Stimulated activated CD8-positive, alpha-beta memory T cell treated with anti-CD3 and anti-CD28 coated beads, Interleukin-4, amount 100 ng/mL, for 4 hours (primary cell): ENCODE measurements at regions not wholly inside any gene's neighbourhood (a gene's known extent, or its start where the extent isn't known, plus 50 kb on each side); places are given as distances from the start of the nearest gene placed in this dataset.
"Not testable (repeated sequence)": the region's sequence is repeated elsewhere in the genome, so short reads cannot be mapped to it uniquely, and the experiment has no call there.

Experiments
- DNase-seq, 2 donors: peaks; one replicate each; pipeline ENCODE4 v3.0.0-alpha.2; 2020; ENCODE audit warnings: low read depth in 2 of 2, low spot score in 1 of 2

DNA sequence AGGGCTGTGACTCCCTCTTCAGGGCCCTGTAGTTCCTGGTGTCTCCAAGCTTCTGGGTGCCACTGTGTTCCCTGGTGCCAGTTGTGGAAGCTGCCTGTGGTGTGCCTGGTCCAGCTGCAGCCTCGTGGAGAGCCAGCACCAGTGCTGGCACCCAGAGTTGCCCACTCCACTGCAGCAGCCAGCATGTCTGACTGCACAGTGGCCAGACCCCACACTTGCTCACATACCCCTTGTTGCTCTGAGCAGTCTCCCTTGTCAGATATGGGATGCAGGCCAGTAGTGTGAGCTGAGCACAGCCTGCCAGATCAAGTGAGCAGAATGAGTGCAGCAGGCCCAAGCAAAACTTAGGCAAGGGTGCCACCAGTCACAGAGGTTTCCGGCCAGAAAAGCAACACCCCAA is 108.6 kb downstream of the ZMAT1 start:
- DNase-seq = no peak

DNA sequence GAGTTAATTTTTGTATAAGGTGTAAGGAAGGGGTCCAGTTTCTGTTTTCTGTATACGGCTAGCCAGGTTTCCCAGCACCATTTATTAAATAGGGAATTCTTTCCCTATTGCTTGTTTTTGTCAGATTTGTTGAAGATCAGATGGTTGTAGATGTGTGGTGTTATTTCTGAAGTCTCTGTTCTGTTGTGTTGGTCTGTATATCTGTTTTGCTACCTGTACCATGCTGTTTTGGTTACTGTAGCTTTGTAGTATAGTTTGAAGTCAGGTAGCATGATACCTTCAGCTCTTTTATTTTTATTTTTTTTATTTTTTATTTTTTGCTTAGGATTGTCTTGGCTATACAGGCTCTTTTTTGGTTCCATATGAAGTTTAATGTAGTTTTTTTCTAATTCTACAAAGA is 114.1 kb downstream of the ZMAT1 start:
- not testable (repeated sequence) for DNase-seq

DNA sequence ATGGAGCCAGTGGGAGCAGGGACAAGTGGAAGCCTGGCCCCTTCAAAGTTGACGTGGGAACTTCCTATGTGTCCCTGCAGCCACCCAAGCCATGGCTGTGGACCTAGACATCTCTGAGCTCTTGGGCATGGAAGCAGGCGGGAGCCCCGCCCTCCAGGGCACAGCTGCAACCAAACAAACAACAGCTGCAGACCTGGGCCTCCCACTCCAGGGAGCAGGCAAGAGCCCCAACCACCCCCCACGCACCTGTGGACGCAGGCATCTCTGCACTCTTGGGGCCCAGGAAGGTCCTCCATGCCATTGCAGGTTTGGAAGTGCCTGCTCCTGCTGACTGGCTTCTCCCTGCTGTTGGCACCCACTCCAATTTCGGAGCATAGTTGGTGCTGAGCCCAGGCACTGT is 118.6 kb downstream of the ZMAT1 start:
- no peak for DNase-seq

DNA sequence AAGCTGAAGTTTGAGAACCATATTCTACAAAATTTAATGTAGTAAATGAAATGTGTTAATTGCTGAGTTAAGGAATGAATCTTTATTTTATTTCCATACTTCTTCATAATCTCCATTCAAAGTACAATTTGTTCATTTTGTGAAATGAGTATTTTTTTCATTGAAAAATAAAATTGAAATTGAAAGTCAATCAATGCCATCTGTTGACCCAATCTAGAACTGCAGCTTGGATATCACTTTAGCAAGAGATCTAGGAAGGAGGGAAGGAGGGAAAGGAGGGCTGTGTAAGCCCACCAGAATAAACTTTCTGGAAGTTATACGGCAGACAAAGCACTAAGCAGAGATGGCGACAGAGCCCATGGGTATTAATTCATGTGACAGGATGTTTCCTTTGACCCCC is 128.4 kb downstream of the ZMAT1 start:
- no peak for DNase-seq

DNA sequence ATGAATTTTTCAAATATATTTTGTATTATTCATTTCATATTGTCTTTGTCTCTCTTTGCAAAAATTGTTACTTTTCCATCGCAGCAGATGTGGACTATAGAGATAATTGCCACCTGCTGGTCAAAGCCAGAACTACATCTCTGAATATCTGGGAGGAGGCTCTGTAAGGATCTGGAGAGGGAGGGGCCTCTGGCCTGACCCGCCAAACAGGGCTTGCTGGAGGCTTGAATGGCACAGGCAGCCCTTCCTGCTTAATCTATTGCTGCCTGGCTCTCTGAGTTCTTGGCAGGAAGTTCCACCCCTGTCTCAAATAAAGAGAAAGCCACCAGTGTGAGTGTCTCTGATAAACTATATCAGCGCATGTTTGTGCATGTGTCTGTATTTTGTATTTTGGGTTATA is 132.4 kb downstream of the ZMAT1 start:
- peak; percentile 27 to 53 for DNase-seq

DNA sequence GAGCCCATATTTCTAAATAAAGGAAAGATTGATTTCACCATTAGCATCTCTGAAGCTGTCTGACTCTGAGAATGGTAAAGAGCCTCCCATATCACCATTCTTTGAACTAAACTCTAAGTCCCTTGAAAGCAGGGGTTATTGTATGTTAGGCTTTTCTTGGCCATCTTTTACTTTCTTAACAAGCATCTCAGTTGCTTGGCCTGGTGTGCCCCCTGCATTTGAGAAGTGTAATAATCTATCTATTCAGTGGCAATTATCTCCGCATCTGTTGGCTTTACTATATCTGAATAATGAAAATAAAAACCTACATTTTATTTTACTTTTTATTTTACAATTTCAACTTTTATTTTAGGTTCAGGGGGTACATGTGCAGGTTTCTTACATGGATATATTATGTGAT is 128.3 kb upstream of the ARMCX2 start:
- no peak for DNase-seq

DNA sequence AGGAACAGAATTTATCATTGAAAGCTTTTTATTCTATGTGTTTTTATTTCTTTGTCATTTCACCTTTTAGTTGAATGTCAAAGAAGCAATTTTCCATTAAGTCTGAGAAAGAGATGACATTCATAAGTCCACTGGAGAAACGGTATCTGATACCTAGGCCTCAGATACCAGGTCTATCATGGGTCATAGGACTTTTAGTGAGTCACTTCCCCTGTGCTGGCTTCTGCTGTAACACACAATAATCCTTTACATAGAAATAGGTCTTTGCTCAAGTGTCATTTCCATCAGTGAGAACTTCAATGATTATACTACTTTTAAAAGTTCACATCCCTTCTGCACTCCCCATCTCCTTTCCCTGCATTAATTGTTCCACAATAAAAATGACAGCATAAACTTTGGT is 125.5 kb upstream of the ARMCX2 start:
- DNase-seq = no peak

DNA sequence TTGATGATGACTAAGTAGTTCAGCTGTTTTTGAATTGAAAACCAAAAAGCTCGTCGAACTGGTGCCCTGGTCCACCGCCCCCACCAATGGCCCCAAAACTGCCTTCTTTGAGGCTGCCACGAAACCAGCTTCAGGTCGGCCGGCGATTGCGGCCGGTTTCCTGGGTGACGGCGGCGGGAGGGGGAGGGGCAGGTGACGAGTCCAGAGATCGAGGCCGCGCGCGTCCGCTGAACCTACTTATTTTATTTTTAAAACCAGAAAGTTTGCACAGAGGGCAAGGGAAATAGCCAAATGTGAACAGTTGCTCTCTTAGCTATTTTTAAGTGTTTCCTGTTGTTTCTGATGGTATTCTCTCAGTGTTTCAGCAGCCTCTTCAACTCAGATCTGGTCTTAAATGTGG is 120.8 kb upstream of the ARMCX2 start:
- not testable (repeated sequence) for DNase-seq

DNA sequence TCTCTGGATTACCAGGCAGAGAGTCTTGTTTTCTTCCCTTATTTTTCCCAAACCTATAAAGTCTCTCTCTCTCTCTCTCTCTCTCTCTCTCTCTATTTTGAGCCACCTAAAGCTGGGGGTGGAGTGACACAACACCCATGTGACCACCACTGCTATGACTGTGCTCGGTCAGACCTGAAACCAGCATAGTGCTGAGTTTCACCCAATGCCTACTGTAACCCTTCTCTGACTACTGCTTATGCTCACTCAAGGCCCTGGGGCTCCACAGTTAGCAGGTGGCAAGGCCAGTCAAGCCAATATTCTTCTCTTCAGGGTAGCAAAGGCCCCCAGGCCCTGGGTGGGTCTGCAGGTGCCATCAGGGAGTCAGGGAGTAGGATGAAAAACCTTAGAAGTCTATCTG is 114.7 kb upstream of the ARMCX2 start:
- DNase-seq = no peak

DNA sequence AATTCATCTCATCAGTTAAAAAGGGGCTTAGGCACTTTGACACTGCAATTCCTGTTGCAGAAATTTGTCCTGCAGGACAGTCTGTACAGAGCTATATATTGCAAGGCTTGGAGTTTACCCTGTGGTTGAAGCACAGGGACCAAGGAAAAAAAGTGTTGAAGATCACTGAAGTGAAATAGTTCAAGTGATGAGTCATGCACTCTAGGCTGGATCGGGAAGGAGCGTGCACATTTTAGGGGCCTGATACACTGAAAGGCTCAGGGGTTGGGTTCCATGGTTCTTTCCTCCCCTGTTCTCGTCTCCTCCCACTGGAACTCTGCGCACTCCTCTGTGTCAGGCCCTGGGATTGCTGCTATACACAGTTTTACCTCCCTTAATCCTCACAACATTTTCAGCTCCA is 104.9 kb upstream of the ARMCX2 start:
- no peak for DNase-seq

DNA sequence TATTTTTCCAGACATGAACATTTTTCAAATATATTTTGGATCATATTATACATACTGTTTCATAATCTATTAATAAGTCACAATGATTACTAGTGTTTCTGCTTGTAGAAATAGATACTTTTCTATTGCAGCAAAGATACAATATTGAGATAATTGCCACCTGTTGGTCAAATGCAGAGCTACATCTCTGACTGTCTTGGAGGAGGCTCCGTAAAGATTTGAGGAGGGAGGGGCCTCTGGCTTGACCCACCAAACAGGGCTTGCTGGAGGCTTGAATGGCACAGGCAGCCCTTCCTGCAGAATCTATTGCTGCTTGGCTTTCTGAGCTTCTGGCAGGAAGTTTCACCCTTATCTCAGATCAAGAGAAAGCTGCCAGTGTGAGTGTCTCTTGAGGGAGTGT is 99.3 kb upstream of the ARMCX2 start:
- DNase-seq = no peak

DNA sequence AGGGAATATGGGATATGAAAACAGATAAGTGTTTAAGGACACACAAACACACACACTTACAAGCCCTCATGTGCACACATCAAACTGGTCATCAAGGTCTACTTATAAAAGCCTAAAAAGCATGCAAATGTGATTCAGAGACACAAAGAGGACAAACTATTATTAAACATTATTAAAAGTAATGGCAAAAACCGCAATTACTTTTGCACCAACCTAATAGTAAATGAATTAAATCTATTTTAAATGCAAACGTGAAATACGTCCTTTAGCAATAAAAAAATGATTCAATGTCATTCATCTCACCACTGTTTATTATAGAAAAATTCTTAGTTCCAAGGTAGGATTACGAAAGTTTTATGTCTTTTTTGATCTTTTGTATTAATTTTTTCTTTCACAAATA is 91.1 kb upstream of the ARMCX2 start:
- DNase-seq = no peak

DNA sequence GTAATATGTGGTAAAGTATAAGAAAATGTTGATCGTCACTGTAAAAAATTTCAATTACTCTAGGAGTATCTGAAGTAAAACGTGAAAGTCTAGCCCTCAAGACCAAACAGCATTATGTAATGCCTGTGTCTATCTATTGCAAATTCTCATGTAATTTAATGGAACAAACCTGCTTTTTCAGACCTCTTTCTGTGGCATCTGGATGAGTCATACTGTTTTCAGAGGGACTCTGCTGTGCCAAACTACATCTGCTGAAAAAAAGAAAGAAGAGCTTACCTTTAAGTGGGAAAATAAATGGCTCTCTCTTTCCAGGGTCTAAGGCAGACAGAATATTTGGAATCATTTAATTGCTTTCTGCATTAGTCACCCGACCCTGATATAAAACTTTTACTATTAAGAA is 89.8 kb upstream of the ARMCX2 start:
- no peak for DNase-seq

DNA sequence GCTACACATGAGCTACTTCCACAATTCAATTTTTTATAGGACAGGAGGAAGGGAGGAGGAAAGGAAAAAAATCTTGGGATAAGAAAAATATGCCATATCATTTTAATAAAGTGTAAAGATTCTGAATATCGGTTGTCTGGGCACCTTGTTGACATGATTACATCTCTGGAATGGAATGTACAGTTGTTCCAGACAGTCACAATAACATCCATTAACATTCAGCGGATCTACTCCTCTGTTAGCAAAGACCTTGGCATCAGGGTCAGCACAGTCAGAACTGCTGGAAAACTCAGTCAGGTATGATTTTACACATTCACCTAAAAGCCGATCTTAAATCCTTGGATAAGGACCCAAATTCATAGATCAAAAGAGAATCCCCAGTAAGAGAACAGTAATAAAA is 85.4 kb upstream of the ARMCX2 start:
- no peak for DNase-seq

DNA sequence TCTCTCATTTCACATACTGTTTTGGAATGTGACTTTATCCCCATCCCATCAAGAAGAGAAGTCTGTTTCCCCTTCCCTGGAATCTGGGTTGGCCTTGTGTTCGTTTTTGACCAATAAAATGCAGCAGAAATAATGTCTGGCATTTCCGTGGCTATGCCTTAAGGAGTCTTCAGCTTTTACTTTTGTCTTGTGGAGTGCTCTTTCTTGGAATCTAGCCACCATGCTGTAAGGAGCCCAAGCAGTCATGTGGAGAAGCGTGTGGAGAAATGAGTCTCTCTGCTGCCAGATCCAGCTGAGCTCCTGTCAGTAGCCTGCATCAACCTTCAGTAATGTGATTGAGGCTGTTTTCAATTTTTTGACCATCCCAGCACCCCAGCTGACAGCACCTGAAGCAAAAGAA is 84.4 kb upstream of the ARMCX2 start:
- no peak for DNase-seq

DNA sequence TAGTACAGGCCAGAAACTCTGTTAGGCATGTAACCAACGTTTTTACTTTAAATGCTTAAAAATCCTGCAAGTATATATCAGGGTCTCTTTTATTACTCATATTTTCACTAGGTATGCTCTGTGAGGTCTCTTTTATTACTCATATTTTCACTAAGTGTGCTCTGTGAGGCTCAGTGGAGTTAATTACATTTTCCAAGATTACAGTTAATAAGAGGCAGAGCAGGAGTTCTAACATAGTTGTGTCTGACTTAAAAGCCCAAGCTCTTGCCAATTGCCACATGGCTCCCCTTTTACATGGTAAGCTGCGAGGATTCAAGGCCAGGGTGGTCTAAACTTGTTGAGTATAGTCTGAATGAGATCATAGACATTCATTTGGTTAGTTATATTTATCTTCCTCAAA is 81.0 kb upstream of the ARMCX2 start:
- no peak for DNase-seq

DNA sequence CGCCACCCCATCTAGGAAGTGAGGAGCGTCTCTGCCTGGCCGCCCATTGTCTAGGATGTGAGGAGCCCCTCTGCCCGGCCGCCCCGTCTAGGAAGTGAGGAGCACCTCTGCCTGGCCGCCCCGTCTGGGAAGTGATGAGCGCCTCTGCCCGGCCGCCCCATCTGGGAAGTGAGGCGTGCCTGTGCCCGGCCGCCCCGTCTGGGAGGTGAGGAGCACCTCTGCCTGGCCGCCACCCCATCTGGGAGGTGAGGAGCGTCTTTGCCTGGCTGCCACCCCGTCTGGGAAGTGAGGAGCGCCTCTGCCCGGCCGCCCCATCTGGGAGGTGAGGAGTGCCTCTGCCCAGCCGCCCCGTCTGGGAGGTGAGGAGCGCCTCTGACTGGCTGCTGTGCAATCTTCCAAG is 79.2 kb upstream of the ARMCX2 start:
- DNase-seq = not testable (repeated sequence)

DNA sequence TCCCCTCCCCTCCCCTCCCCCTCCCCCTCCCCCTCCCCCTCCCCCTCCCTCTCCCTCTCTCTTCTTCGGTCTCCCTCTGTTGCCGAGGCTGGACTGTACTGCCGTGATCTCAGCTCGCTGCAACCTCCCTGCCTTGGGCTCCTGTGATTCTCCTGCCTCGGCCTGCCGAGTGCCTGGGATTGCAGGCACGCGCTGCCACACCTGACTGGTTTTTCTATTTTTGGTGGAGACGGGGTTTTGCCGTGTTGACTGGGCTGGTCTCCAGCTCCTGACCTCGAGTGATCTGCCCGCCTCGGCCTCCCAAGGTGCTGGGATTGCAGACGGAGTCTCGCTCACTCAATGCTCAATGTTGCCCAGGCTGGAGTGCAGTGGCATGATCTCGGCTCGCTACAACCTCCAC is 78.8 kb upstream of the ARMCX2 start:
- DNase-seq = not testable (repeated sequence)

DNA sequence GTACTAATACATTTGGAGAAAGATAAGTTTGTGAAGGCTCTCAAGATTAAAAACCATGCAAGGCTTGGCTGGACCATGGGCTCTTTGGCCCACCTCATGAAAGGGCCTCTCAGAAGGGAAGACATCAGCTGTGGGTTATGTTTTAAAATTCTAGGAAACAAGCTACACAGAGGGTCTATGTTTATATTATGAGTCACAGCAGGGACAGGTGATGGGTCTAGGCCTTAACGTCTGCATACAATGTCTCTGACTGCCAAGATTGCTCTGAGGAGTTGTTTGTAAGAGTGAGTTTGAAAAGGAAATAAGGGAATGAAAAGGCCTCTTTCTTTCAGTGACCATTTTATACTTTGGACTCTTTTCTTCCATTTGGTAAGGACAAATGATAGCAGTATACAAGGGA is 77.0 kb upstream of the ARMCX2 start:
- no peak for DNase-seq

DNA sequence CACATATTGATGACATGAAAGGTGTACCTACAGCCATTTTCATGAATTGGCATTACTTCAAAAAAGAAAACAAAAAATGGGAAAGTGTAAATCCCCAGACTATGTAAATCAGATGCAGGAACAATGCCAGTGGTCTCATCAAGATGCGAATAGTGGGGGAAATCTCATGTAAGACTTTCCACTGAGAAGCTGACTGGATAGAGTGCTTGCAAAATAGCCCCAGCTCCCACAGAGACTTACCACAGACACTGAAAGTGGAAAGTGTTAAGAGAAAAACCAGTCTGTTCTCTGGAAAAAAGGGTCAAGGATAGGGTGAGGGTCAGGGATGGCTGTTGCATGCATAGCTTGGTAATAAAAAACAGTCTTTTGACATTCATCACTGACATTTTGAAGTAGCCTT is 73.2 kb upstream of the ARMCX2 start:
- DNase-seq = no peak

DNA sequence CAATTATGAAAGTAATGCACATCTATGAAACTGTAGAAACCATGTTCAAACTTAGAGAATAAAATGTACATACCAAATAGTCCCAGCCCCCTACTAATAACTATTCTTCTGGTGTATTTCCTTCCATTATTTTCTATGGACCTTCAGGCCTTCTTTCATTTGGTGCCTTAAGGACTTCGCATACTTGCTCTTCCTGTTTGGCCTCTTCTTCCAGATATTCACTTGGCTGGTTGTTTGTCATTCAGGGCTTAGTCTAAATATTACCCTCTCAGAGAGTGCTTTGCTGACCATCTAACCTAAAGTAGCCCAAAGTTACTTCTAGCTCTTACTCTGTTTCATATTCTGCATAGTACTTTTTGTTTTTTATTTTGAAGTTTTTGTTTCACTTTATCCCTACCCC is 70.3 kb upstream of the ARMCX2 start:
- DNase-seq = no peak
